HepG2 (cell line): ENCODE measurements at regions not wholly inside any gene's neighbourhood (a gene's known extent, or its start where the extent isn't known, plus 50 kb on each side); places are given as distances from the start of the nearest gene placed in this dataset.

Experiments used
- ATAC-seq: fragments of 200-7000 bp; cut with Tn5 transposase; 3 replicates; pipeline ENCODE4 v1.9.1; 2020; ENCODE audit warnings: mild to moderate bottlenecking, moderate library complexity
- BruUV-seq: library from RNA; stranded (reverse); fragments of 400-500 nt; replicated peaks from 2 replicates; lab custom pipeline; 2021; lab: Mats Ljungman, UMichigan
- CTCF ChIA-PET: fragments of 300-600 bp; formaldehyde crosslinking; extraction: SDS; loops from one replicate; lab custom pipeline; 2021; ENCODE audit warnings: low total read pairs, inconsistent platforms, low intra/inter-chr PET ratio; lab: Yijun Ruan, JAX
- POLR2A ChIA-PET: fragments of 350-600 bp; sonication (Branson Sonifier 250); formaldehyde crosslinking; loops from one replicate; lab custom pipeline; 2020; ENCODE audit warnings: antibody characterized with exemption, inconsistent platforms; lab: Yijun Ruan, JAX
- DNase-seq: peaks from one replicate; pipeline ENCODE4 v3.0.0-alpha.2; 2015; ENCODE audit warnings: low spot score
- FAIRE-seq: peaks from 3 replicates; lab custom pipeline; 2011; peaks lifted over from hg19 to GRCh38; lab: Jason Lieb, UNC
- H2AFZ ChIP-seq: one replicate; pipeline ENCODE4 v1.6.1; 2011; ENCODE audit warnings: low read length, inconsistent platforms
- H3K27ac ChIP-seq: fragments of 300-600 bp; 3 replicates; pipeline ENCODE4 v1.8.0; 2011; ENCODE audit warnings: mixed run types, mild to moderate bottlenecking, mixed read lengths, low read length, inconsistent platforms; ENCODE audit not compliant: insufficient read depth; ENCODE audit errors: extremely low read length
- H3K27me3 ChIP-seq, 2 experiments: fragments of 200-600 bp in 1 of 2; 2 replicates in 1 of 2; 3 replicates in 1 of 2; pipeline versions ENCODE4 v1.6.0 to v1.8.0; 2011; ENCODE audit warnings: low read length in 2 of 2, mild to moderate bottlenecking in 2 of 2, moderate library complexity in 2 of 2, inconsistent platforms in 1 of 2; ENCODE audit not compliant: insufficient read depth in 2 of 2, control insufficient read depth in 1 of 2
- H3K36me3 ChIP-seq, 2 experiments: fragments of 200-600 bp in 1 of 2; replicated peaks in 1 of 2; 2 replicates in 1 of 2; 3 replicates in 1 of 2; pipeline versions ENCODE4 v1.5.1 to v1.8.0; 2011; ENCODE audit warnings: low read length in 2 of 2, inconsistent platforms in 1 of 2; ENCODE audit not compliant: insufficient read depth in 2 of 2, control insufficient read depth in 1 of 2
- H3K4me1 ChIP-seq: 2 replicates; pipeline ENCODE4 v1.5.1; 2012; ENCODE audit warnings: low read length, inconsistent platforms; ENCODE audit not compliant: insufficient read depth
- H3K4me2 ChIP-seq: 2 replicates; pipeline ENCODE4 v1.6.0; 2011; ENCODE audit warnings: low read depth, low read length, inconsistent platforms
- H3K4me3 ChIP-seq, 3 experiments: fragments of 200-600 bp in 1 of 3; sonication (generic), shearing (Covaris generic) in 1 of 3; replicated peaks in 1 of 3; 2 replicates each; pipeline ENCODE4 v1.5.1; 2011 to 2016; ENCODE audit warnings: low read length in 3 of 3, inconsistent platforms in 2 of 3, low read depth in 2 of 3, mild to moderate bottlenecking in 2 of 3, control low read depth in 1 of 3, mixed read lengths in 1 of 3; ENCODE audit not compliant: insufficient read depth in 1 of 3
- H3K79me2 ChIP-seq: one replicate; pipeline ENCODE4 v1.6.1; 2011; ENCODE audit warnings: low read length, inconsistent platforms; ENCODE audit not compliant: insufficient read depth
- H3K9ac ChIP-seq: 2 replicates; pipeline ENCODE4 v1.6.0; 2011; ENCODE audit warnings: mild to moderate bottlenecking, low read depth, low read length, inconsistent platforms; ENCODE audit not compliant: insufficient read depth
- H3K9me3 ChIP-seq: 2 replicates; pipeline ENCODE4 v1.5.1; 2012; ENCODE audit warnings: mild to moderate bottlenecking, low read length
- H4K20me1 ChIP-seq: 2 replicates; pipeline ENCODE4 v1.6.0; 2011; ENCODE audit warnings: inconsistent platforms, mild to moderate bottlenecking, low read length, moderate library complexity; ENCODE audit not compliant: insufficient read depth
- KDM2A ChIP-seq: sonication (generic); formaldehyde crosslinking; IDR thresholded peaks from 2 replicates; pipeline ENCODE4 v1.4.0; 2020; ENCODE audit warnings: low read depth, missing genetic modification reagents, borderline replicate concordance
- NFIB ChIP-seq: sonication (generic); formaldehyde crosslinking; IDR thresholded peaks from 2 replicates; pipeline ENCODE4 v1.9.0; 2021; ENCODE audit warnings: missing genetic modification reagents, mild to moderate bottlenecking, borderline replicate concordance
- PPARG ChIP-seq: conservative IDR thresholded peaks from 2 replicates; pipeline ENCODE4 v1.6.1; 2016; ENCODE audit warnings: missing biosample characterization, missing genetic modification reagents
- SP140L ChIP-seq: sonication (generic); formaldehyde crosslinking; IDR thresholded peaks from 2 replicates; pipeline ENCODE4 v1.4.0; 2020; ENCODE audit warnings: missing genetic modification reagents, borderline replicate concordance
- ZFP82 ChIP-seq: sonication (generic); formaldehyde crosslinking; IDR thresholded peaks from 2 replicates; pipeline ENCODE4 v1.5.1; 2020; ENCODE audit warnings: mild to moderate bottlenecking, missing genetic modification reagents, borderline replicate concordance
- ZNF282 ChIP-seq: fragments of 450-650 bp; IDR thresholded peaks from 2 replicates; pipeline ENCODE4 v1.6.1; 2018; ENCODE audit not compliant: partially characterized antibody
- ZSCAN9 ChIP-seq: IDR thresholded peaks from 2 replicates; pipeline ENCODE4 v1.6.1; 2016; ENCODE audit warnings: borderline replicate concordance
- WGBS: methylation state at CpG from one replicate; pipeline ENCODE4 v1.1.6; 2017; ENCODE audit warnings: low lambda C conversion rate; 5-methylcytosine and 5-hydroxymethylcytosine counted together
- in situ Hi-C: cut with HindIII; loops from 2 replicates; pipeline ENCODE4 v1.10.0; 2017; ENCODE audit warnings: low pct_unique_long_range_greater_than_20kb; ENCODE audit not compliant: extremely low pct_ligation_motif_present
- intact Hi-C: fragments of 100-400 bp; cut with micrococcal nuclease; formaldehyde crosslinking; loops from one replicate; pipeline ENCODE4 v1.10.0; 2022; ENCODE audit not compliant: unreplicated experiment
- TF ChIP-seq, protein P1 (sequence below), 2 experiments: fragments of 450-650 bp in 1 of 2; sonication (generic) in 1 of 2; formaldehyde crosslinking in 1 of 2; IDR thresholded peaks; 2 replicates each; pipeline versions ENCODE4 v1.6.1 to v1.8.0; 2016 to 2022; ENCODE audit warnings: antibody characterized with exemption in 1 of 2, mild to moderate bottlenecking in 1 of 2, missing genetic modification reagents in 1 of 2
- TF ChIP-seq, protein P2 (sequence below): sonication (generic); formaldehyde crosslinking; IDR thresholded peaks from 2 replicates; pipeline ENCODE4 v1.4.0; 2020; ENCODE audit warnings: missing genetic modification reagents
- TF ChIP-seq, protein P3 (sequence below): IDR thresholded peaks from 2 replicates; pipeline ENCODE4 v1.6.1; 2016; ENCODE audit warnings: missing genetic modification reagents, missing compliant biosample characterization
- TF ChIP-seq, protein P4 (sequence below): sonication (generic); formaldehyde crosslinking; IDR thresholded peaks from 2 replicates; pipeline ENCODE4 v1.9.0; 2021; ENCODE audit warnings: missing genetic modification reagents, mild to moderate bottlenecking, borderline replicate concordance

DNA sequence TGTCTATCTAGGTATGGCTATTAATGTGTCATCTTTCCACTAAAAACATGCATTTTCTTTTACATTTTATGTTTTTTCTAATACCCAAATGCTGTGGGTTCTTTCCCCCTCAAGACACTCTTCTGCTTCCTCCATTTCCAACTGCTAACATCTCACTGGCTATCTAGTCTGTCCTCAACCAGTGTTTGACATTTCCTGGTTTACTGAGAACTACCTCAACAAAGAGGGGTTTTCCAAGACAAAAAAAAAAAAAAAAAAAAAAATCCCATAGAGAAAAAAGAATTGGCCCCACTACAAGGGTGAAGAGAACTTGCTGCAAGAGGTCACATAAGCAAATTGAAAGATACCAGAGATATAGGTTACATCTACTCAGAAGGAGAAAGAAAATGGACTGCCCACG is 359.7 kb downstream of the CRPPA start:
- no peak for DNase-seq
- intact Hi-C loops (no loop called here), in situ Hi-C loops (loop anchor here (25.0 kb wide), 3 partner anchors 749 to 1349 kb away; no protein-coding TSS in a partner anchor)
- no peak for FAIRE-seq
- CTCF ChIA-PET, result no interaction called here
- POLR2A ChIA-PET, result no interaction called here
- Histone ChIP-seq H3K4me2 (no peak overlapping the region), H4K20me1 (no peaks in the 10 kb centered on the region), H3K9me3 (no peaks in the 10 kb centered on the region), H3K4me3 (no peak overlapping the region), H3K36me3 (no peaks in the 10 kb centered on the region), H3K79me2 (no peaks in the 10 kb centered on the region), H3K4me1 (no peaks in the 10 kb centered on the region), H2AFZ (no peak overlapping the region), H3K27ac (no peak overlapping the region), H3K27me3 (no peaks in the 10 kb centered on the region), H3K9ac (no peak overlapping the region)
- no TSS peak for BruUV-seq
- no peak for ATAC-seq
- WGBS, result 0% methylated on average over 1 of the region's 1 CpG
- TF ChIP-seq KDM2A (CRISPR knock-in tag) (no peak), ZNF282 (no peak), SP140L (CRISPR knock-in tag) (no peak), PPARG (CRISPR knock-in tag) (no peak), ZFP82 (no peak), NFIB (CRISPR knock-in tag) (no peak), ZSCAN9 (no peak)
- TF ChIP-seq, protein P1, sequence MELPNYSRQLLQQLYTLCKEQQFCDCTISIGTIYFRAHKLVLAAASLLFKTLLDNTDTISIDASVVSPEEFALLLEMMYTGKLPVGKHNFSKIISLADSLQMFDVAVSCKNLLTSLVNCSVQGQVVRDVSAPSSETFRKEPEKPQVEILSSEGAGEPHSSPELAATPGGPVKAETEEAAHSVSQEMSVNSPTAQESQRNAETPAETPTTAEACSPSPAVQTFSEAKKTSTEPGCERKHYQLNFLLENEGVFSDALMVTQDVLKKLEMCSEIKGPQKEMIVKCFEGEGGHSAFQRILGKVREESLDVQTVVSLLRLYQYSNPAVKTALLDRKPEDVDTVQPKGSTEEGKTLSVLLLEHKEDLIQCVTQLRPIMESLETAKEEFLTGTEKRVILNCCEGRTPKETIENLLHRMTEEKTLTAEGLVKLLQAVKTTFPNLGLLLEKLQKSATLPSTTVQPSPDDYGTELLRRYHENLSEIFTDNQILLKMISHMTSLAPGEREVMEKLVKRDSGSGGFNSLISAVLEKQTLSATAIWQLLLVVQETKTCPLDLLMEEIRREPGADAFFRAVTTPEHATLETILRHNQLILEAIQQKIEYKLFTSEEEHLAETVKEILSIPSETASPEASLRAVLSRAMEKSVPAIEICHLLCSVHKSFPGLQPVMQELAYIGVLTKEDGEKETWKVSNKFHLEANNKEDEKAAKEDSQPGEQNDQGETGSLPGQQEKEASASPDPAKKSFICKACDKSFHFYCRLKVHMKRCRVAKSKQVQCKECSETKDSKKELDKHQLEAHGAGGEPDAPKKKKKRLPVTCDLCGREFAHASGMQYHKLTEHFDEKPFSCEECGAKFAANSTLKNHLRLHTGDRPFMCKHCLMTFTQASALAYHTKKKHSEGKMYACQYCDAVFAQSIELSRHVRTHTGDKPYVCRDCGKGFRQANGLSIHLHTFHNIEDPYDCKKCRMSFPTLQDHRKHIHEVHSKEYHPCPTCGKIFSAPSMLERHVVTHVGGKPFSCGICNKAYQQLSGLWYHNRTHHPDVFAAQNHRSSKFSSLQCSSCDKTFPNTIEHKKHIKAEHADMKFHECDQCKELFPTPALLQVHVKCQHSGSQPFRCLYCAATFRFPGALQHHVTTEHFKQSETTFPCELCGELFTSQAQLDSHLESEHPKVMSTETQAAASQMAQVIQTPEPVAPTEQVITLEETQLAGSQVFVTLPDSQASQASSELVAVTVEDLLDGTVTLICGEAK (IDR thresholded peaks at IDR 0.05), result no peak
- TF ChIP-seq, protein P1 (CRISPR knock-in tag; IDR thresholded peaks at IDR 0.05), result no peak
- TF ChIP-seq, protein P2, sequence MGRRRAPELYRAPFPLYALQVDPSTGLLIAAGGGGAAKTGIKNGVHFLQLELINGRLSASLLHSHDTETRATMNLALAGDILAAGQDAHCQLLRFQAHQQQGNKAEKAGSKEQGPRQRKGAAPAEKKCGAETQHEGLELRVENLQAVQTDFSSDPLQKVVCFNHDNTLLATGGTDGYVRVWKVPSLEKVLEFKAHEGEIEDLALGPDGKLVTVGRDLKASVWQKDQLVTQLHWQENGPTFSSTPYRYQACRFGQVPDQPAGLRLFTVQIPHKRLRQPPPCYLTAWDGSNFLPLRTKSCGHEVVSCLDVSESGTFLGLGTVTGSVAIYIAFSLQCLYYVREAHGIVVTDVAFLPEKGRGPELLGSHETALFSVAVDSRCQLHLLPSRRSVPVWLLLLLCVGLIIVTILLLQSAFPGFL, result no peak
- TF ChIP-seq, protein P3, sequence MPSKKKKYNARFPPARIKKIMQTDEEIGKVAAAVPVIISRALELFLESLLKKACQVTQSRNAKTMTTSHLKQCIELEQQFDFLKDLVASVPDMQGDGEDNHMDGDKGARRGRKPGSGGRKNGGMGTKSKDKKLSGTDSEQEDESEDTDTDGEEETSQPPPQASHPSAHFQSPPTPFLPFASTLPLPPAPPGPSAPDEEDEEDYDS (CRISPR knock-in tag), result no peak
- TF ChIP-seq, protein P4, sequence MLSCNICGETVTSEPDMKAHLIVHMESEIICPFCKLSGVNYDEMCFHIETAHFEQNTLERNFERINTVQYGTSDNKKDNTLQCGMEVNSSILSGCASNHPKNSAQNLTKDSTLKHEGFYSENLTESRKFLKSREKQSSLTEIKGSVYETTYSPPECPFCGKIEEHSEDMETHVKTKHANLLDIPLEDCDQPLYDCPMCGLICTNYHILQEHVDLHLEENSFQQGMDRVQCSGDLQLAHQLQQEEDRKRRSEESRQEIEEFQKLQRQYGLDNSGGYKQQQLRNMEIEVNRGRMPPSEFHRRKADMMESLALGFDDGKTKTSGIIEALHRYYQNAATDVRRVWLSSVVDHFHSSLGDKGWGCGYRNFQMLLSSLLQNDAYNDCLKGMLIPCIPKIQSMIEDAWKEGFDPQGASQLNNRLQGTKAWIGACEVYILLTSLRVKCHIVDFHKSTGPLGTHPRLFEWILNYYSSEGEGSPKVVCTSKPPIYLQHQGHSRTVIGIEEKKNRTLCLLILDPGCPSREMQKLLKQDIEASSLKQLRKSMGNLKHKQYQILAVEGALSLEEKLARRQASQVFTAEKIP (CRISPR knock-in tag), result no peak
